ENCODE measurements at regions not wholly inside any gene's neighbourhood (a gene's known extent, or its start where the extent isn't known, plus 50 kb on each side); places are given as distances from the start of the nearest gene placed in this dataset.
"Not testable (repeated sequence)": the region's sequence is repeated elsewhere in the genome, so short reads cannot be mapped to it uniquely, and the experiment has no call there.

GRCh38 chr21:19544493-19544892, 1140.9 kb upstream of the TMPRSS15 start:
- TF ChIP-seq POLR2A (IDR thresholded peaks at IDR 0.05; ENCODE audit: borderline replicate concordance, extremely low read depth, insufficient read depth, insufficient read length); ZFX (IDR thresholded peaks at IDR 0.05); REST (IDR thresholded peaks at IDR 0.05; ENCODE audit: low read depth); CTCF (IDR thresholded peaks at IDR 0.05 in 2 of 3, conservative IDR thresholded peaks at IDR 0.05 in 1 of 3; ENCODE audit: borderline replicate concordance in 1 of 3, insufficient read depth in 1 of 3, low read depth in 2 of 3, low read length in 2 of 3); ZNF274 (IDR thresholded peaks at IDR 0.05; ENCODE audit: low read depth, low read length); ATF3 (IDR thresholded peaks at IDR 0.05): not testable (repeated sequence)

Data from HCT116 (cell line).